Ascending aorta (tissue), 2 donors: ENCODE measurements at regions not wholly inside any gene's neighbourhood (a gene's known extent, or its start where the extent isn't known, plus 50 kb on each side); places are given as distances from the start of the nearest gene placed in this dataset.

ENCODE experiments used
- DNase-seq, 2 donors: peaks; one replicate each; pipeline ENCODE4 v3.0.0-alpha.2; 2019; ENCODE audit warnings: low spot score in 2 of 2
- H3K27ac ChIP-seq, 2 donors: fragments of 200-600 bp; sonication (generic); one replicate each; pipeline ENCODE4 v1.5.1; 2016 to 2017; ENCODE audit warnings: mild to moderate bottlenecking in 1 of 2
- H3K27me3 ChIP-seq: fragments of 200-600 bp; sonication (generic); one replicate; pipeline ENCODE4 v1.5.1; 2017
- H3K36me3 ChIP-seq, 2 donors: fragments of 200-600 bp; sonication (generic); one replicate each; pipeline ENCODE4 v1.5.1; 2016
- H3K4me1 ChIP-seq, 2 donors: fragments of 200-600 bp; sonication (generic); one replicate each; pipeline ENCODE4 v1.5.1; 2016 to 2017; ENCODE audit warnings: mild to moderate bottlenecking in 1 of 2
- H3K4me3 ChIP-seq, 2 donors: fragments of 200-600 bp; sonication (generic); one replicate each; pipeline ENCODE4 v1.5.1; 2016 to 2017; ENCODE audit warnings: mild to moderate bottlenecking in 1 of 2
- H3K9me3 ChIP-seq, 2 donors: fragments of 200-600 bp; sonication (generic); one replicate each; pipeline ENCODE4 v1.5.1; 2016
- intact Hi-C: fragments of 100-400 bp; cut with DNase I; formaldehyde crosslinking; loops from one replicate; pipeline ENCODE4 v1.15.1; 2023
- TF ChIP-seq, protein P1 (sequence below), 3 experiments: fragments of 200-600 bp in 2 of 3; fragments of 450-650 bp in 1 of 3; sonication (generic) in 2 of 3; IDR thresholded peaks; one replicate each; pipeline ENCODE4 v1.5.1; 2016 to 2019; ENCODE audit warnings: antibody characterized with exemption in 3 of 3, mild to moderate bottlenecking in 1 of 3, moderate library complexity in 1 of 3

DNA sequence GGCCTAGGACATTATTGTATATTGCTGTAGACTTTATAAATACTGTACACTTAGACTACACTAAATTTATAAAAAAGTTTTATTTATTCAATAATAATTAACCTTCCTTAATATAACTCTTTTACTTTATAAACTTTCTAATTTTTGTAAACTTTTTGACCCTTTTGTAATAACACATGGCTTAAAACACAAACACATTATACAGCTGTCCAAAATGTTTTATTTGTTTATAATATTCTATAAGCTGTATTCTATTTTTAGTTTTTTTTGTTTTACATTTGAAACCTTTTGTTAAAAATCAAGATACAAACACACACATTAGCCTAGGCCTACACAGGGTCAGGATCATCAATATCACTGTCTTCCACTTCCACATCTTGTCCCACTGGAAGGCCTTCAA, 190.0 kb downstream of the BMP4 start:
- no peak overlapping the region for H3K27ac ChIP-seq
- peaks cover 0 to 9% of the 10 kb centered on the region in 2 donors for H3K9me3 ChIP-seq
- no peaks in the 10 kb centered on the region for H3K4me1 ChIP-seq
- H3K4me3 ChIP-seq = no peak overlapping the region
- TF ChIP-seq, protein P1, sequence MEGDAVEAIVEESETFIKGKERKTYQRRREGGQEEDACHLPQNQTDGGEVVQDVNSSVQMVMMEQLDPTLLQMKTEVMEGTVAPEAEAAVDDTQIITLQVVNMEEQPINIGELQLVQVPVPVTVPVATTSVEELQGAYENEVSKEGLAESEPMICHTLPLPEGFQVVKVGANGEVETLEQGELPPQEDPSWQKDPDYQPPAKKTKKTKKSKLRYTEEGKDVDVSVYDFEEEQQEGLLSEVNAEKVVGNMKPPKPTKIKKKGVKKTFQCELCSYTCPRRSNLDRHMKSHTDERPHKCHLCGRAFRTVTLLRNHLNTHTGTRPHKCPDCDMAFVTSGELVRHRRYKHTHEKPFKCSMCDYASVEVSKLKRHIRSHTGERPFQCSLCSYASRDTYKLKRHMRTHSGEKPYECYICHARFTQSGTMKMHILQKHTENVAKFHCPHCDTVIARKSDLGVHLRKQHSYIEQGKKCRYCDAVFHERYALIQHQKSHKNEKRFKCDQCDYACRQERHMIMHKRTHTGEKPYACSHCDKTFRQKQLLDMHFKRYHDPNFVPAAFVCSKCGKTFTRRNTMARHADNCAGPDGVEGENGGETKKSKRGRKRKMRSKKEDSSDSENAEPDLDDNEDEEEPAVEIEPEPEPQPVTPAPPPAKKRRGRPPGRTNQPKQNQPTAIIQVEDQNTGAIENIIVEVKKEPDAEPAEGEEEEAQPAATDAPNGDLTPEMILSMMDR (IDR thresholded peaks at IDR 0.05) = no peak
- DNase-seq = no peak
- no peaks in the 10 kb centered on the region for H3K36me3 ChIP-seq
- no peaks in the 10 kb centered on the region for H3K27me3 ChIP-seq
- intact Hi-C loops = no loop called here

DNA sequence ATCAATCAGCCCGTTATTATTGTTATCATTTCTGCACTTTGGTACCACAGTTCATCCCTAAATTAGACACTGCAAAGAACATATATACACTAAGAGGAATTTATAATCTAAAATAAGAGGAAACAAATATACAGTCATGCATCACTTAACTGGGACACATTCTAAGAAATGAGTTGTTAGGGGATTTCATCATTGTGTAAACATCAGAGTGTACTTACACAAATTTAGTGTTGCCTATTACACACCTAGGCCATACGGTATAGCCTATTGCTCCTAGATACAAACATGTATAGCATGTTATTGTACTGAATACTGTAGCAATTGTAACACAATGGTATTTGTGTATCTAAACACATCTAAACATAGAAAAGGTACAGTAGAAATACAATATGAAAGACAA, 190.5 kb downstream of the BMP4 start:
- no peak overlapping the region for H3K27ac ChIP-seq
- no peak for DNase-seq
- H3K36me3 ChIP-seq = no peaks in the 10 kb centered on the region
- no peaks in the 10 kb centered on the region for H3K4me1 ChIP-seq
- intact Hi-C loops = no loop called here
- no peaks in the 10 kb centered on the region for H3K27me3 ChIP-seq
- no peak overlapping the region for H3K4me3 ChIP-seq
- TF ChIP-seq, protein P1 (IDR thresholded peaks at IDR 0.05) = no peak
- H3K9me3 ChIP-seq = peaks cover 0 to 12% of the 10 kb centered on the region in 2 donors

GRCh38 chr14:53764846-53765245, 191.8 kb downstream of the BMP4 start:
- TF ChIP-seq, protein P1 (IDR thresholded peaks at IDR 0.05) = no peak
- no peak overlapping the region for H3K4me3 ChIP-seq
- peaks cover 0 to 12% of the 10 kb centered on the region in 2 donors for H3K9me3 ChIP-seq
- no peaks in the 10 kb centered on the region for H3K4me1 ChIP-seq
- no peaks in the 10 kb centered on the region for H3K27me3 ChIP-seq
- H3K36me3 ChIP-seq = no peaks in the 10 kb centered on the region
- H3K27ac ChIP-seq = no peak overlapping the region
- DNase-seq = no peak
- intact Hi-C loops = no loop called here

- intact Hi-C loops = no loop called here
- no peak overlapping the region for H3K27ac ChIP-seq
- TF ChIP-seq, protein P1 (IDR thresholded peaks at IDR 0.05) = no peak
- no peak for DNase-seq
- H3K36me3 ChIP-seq = no peaks in the 10 kb centered on the region
- no peaks in the 10 kb centered on the region for H3K4me1 ChIP-seq
- peaks cover 0 to 12% of the 10 kb centered on the region in 2 donors for H3K9me3 ChIP-seq
- no peak overlapping the region for H3K4me3 ChIP-seq
- H3K27me3 ChIP-seq = no peaks in the 10 kb centered on the region
These were observed 198.5 kb downstream of the BMP4 start for GRCh38 chr14:53758141-53758540.

DNA sequence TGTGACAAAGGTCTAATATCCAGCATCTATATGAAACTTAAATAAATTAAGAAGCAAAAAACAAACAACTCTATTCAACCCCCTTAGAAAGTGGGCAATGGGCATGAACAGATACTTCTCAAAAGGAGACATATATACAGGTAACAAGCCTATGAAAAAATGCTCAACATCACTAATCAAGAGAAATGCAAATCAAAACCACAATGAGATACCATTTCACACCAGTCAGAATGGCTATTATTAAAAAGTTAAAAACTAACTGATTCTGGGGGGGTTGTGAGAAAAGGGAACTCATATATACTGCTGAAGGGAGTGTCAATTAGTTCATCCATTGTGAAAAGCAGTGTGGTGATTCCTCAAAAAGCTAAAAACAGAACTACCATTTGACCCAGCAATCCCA, 198.9 kb downstream of the BMP4 start:
- no peak overlapping the region for H3K27ac ChIP-seq
- TF ChIP-seq, protein P1 (IDR thresholded peaks at IDR 0.05) = no peak
- intact Hi-C loops = no loop called here
- H3K4me3 ChIP-seq = no peak overlapping the region
- DNase-seq = no peak
- H3K4me1 ChIP-seq = no peaks in the 10 kb centered on the region
- H3K9me3 ChIP-seq = peaks cover 0 to 12% of the 10 kb centered on the region in 2 donors
- no peaks in the 10 kb centered on the region for H3K36me3 ChIP-seq
- no peaks in the 10 kb centered on the region for H3K27me3 ChIP-seq

DNA sequence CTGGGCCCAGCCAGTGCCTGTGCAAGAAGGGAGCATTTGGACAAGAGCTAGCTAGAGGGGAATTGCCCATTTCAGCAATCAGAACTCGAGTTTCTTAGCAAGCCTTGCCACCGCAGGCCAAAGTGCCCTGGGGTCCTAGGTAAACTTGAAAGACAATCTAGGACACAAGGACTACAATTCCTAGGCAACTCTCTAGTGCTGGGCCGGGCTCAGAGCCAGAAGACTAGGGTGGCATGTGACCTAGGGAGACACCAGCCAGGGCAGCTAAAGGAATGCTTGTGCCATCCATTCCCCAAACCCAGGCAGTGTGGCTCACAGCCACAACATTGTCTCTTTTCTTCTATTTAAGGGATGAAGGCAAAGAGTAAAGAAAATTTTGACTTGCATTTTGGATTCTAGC, 205.0 kb downstream of the BMP4 start:
- H3K9me3 ChIP-seq = no peaks in the 10 kb centered on the region
- no peaks in the 10 kb centered on the region for H3K4me1 ChIP-seq
- no peak overlapping the region for H3K27ac ChIP-seq
- no peaks in the 10 kb centered on the region for H3K27me3 ChIP-seq
- intact Hi-C loops = no loop called here
- H3K4me3 ChIP-seq = no peak overlapping the region
- no peak for DNase-seq
- H3K36me3 ChIP-seq = no peaks in the 10 kb centered on the region
- TF ChIP-seq, protein P1 (IDR thresholded peaks at IDR 0.05) = no peak
